ENCODE measurements at regions not wholly inside any gene's neighbourhood (a gene's known extent, or its start where the extent isn't known, plus 50 kb on each side); places are given as distances from the start of the nearest gene placed in this dataset.

DNA sequence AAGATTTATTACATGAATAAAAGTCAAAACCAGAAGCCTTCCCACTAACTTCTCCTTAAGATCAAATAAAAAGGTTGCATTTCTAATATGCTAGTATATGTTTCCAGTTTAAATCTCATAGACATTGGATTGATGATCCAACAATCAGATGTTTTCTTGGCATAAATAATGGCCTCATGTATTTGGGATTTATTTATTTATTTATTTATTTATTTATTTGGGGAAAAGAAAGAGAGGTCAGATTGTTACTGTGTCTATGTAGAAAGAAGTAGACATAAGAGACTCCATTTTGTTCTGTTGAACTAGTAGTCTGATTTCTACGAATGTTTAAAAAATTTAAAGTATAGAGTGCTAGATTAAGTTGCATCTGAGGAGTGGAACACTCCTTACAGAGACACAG is 422.4 kb downstream of the ADGRL2 start:
- no peak for DNase-seq

DNA sequence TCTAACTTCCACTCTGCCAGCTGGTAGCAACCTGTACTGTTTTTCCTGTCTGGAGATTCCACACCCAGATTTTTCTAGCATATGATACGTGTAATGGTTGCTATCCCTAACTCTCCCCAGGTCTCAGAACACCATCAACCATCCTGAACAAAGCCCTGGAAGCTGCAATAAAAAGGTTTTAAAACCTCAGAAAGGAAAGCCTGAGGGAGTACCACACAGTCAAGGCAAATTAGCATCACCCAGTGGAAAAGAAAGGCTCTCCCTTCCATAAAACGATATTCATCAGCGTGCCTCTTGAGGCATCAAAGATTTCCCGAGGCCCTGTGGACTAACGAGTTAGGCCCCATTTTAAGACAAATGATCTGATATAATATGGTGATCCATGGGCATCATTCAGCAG is 421.0 kb downstream of the ADGRL2 start:
- no peak for DNase-seq

DNA sequence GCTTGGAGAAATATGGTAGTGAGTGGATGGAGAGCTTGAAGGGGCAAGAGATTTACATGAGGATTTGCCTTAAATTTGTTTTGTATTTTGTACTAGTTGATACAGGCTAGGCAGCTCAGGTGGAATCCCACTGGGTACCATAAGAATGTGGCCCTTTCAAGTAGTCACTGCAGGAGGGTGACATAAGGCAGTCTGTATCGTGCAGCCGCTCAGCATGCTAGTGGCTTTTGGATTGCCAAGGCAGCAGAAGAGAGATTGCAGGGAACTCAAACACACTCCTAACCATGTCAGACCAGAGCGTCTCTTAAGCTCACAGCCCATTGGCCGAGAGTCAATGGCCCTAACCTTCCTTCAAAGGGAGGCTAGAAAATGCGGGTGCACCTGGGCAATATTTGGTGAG is 420.0 kb downstream of the ADGRL2 start:
- DNase-seq: no peak

DNA sequence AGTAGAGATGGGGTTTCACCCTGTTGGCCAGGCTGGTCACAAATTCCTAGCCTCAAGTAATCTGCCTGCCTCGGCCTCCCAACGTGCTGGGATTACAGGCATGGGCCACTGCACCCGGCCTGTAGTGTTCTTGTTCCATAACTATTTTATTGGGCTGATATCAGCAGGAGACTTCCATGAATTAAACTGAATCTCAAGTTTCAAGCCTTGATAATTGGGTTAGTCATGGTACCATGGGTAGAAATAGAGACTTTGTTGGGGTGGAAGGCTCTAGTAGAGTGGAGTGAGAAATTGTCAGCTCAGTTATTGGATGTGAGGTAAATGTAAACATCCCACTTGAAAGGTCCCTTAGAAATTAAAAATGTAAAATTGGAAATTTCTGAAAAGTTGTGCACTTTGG is 419.1 kb downstream of the ADGRL2 start:
- no peak for DNase-seq

DNA sequence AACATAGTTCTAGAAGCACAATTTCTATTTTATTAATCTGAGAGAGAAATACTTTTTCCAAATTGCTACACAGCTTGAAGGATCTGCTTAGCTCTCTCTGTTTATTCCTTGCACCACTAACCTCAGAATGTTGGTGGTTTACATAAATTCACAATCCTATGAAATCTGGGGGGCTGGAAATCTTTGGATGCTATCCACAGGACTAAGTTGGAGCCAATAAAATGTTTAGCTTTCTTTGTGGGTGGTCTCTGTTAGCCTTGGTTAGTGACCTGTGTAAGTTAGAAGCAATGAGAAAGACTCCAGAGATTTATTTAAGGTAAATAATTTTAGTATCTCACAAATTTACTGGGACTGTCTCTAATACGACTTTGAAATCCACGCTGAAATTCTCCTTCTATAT is 418.1 kb downstream of the ADGRL2 start:
- DNase-seq: no peak

DNA sequence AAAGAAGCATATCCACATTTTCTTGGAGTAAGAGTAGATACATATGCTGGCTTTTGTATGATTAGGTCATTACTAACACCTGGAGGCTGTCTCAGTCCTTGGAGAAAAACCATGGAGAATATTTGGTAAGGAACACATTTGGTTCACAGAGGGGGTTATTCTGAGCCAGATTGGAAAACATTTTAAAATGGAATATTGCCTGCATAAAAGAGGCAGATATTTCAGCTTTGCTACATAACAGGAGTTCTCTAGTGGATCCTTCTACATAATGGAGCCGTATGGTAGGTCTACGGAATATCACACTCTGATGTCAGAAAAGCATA is 415.1 kb downstream of the ADGRL2 start:
- DNase-seq: no peak

DNA sequence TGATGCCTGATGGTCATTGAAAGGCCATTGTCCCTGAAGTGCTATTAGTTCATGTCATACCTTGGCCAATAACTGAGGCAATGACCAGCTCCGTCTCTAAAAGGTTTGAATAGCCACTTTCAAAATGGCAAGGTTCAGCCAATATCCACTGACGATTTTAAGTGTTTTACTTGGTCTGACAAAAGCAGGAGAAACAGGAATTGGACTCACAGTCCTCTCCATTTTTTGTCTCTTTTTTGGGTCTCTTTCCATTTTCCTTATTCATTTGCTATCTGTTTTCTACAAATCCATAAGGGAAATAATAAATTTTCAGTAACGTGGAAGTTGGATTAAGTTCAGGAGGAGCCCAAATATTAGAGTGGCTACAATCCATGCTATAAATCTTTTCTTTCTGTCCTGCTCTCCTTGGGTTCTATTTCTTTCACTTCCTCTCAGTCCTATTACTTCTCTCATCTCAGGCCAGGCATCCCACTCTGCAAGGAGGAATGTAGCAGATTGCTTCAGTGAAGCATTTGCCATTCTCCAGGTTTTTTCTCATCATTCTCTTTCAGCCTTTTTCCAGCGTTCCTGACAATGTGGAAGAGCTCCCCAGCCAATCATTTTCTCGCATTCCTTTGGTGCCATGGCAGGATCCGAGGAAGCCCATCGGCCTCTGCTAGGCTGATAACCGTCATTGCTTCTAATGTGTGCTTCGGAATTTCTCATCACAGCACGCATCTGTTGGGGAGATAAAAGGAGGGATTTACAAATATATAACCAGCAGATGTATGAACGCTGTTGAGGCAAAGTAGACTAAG is 414.5 kb downstream of the ADGRL2 start:
- peak; percentile 44 for DNase-seq

DNA sequence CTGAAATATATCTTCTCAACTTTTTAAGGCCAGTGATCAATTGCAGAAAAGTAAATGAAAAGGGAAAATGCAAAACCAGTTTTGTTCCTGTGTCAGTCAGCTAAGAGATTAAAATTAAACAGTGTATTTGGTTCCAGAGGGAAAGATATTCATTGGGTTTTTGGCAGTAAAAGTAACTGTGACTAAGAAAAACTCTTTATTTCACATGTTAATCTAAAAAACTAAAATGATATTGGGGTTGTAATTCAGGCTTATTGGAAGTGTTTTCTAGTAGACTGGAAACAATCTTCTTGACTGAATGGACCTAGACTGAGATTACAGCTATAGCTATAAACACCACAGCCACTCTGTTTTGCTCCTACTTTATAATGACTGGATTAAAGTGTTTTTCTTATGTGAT is 413.9 kb downstream of the ADGRL2 start:
- no peak for DNase-seq

DNA sequence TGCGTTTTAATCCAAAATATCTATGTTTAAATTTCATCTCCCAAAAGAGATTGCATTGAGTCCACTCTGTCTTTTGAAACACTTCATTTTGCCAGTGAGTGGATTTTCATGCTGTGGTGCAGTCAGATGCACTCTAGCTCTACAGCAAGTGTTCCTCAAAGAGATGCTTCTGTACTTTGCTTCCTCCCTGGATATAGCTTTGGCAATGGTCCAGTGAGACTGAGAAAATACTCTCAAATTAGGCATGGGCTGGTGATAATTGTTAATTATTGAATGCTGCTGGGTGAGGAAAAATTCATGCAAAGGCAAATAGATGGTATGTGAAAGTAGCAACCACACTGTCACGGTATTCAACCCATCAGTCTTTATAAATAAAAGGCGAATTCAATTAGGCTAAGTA is 396.9 kb downstream of the ADGRL2 start:
- no peak for DNase-seq

DNA sequence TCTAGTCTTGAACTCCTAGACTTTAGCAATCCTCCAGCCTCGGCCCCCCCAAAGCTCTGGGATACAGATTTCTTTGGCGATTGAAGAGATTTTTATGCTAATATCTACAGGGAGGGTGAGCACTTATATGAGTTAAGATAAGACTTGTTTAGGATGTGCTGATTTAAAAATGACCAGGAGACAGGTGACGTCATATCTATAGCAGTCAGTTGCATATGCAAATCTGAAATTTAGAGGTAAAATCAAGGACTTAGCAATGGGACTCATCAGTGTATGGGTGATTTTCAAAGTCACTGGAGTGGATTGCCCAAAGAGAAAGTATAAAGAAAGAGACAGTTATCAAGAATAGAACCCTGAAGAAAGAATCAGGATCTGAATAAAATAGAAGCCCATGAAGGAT is 394.5 kb downstream of the ADGRL2 start:
- no peak for DNase-seq

DNA sequence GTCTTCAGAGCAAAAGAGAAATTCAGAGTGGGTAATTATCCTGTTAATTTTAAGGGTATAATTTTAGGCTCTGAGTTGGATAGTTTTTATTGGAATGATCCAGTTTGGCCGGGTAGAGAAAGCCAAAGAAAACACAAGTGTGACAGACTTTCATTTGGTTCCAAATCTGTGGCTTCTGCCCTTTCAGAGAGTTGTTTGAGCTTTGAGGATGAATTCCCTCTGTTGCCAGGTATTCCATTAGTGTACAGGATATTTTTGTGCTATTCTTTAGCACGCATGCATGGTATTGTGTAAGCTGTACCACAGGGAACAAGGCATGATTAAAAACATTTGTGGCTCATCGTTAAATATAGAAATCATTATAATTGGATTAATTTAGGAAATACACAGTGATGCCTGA is 384.4 kb downstream of the ADGRL2 start:
- no peak for DNase-seq

DNA sequence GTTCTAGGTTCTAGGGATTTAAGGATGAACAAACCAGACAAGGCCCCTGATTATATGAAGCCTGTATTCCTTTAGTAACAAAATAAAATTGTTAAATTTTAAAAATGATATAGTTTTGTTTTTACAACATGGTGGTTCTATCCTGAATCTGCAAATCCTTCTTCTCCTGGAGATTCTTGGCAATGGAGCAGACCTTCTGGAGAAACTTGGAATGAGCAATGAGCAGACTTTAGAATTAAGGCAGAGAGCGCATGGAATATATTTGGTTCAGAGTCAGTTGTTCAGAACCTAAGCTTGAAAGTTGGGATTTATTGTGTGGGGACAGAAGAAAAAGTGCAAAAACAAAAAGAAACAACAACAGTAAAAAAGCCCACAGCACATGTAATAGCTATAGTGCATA is 381.1 kb downstream of the ADGRL2 start:
- DNase-seq: no peak

DNA sequence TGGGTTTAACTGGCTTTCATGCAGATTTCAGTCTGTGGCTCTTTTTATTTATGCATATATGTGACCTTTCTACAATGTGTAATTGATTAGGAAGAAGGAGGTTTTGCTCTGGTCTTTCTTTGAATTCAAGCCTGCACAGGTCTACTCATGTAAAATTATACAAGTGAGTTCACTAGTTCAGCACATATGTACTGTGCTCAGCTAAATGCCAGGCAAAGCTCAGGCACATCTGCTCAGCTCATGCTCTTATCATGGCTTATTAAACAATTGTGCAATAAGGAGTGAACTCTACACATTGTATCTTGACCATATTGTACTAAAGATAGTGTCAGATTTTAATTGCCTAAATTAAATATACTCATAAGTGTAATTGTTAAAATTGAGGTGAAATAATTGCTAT is 378.4 kb downstream of the ADGRL2 start:
- DNase-seq: no peak

DNA sequence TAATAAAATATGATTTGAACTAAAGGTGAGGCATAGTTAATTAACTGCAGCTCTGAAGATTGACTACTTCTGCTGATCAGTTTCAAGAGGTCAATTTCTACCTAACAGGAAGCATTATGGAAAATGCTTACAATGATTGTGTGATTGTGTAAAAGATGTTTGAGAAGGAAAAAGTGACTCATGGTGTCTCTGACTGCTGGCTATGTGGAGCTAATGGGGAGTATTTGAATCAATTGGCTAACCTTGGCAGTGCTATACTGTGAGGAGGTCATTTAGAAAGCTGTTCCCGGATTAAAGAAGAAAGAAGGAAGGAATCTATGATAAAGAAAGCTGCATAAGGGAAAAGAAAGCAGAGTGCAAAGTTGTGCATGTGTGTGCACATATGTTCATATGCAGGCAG is 376.5 kb downstream of the ADGRL2 start:
- peak; percentile 35 for DNase-seq

DNA sequence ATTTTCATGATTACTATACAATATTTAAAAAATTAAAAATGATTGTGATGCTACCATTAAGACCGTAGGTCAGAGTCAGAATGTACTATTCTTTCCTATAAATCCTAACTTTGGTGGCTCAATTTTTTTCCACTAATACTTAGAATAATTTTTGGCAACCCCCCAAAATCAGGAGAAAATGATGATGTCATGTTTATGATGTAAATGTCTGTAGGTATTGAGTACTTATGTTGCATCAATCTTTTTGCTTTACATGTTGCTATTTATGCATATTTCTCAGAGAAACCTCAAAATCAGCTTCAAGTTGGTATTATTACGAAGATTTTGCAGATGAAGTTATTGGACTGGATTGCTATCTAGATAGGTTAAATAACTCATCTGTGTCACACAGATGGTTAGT is 371.2 kb downstream of the ADGRL2 start:
- no peak for DNase-seq

DNA sequence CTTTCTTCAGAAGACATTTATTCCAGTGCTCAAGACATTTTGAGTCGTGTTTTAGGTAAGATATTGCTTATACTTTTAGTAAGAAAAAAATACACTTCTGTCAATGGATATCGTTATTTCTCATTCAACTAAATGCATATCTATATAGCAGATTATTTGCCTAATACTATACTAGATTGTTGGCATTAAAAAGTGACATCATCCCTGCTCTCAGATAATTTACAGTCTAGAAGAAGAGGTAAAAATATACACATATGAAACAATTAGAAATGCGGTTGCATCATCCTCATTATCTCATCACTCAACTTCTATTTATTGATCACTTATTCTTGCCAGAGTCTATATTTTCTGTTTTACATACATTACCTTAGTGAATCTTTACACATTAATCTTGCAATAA is 367.7 kb downstream of the ADGRL2 start:
- no peak for DNase-seq

DNA sequence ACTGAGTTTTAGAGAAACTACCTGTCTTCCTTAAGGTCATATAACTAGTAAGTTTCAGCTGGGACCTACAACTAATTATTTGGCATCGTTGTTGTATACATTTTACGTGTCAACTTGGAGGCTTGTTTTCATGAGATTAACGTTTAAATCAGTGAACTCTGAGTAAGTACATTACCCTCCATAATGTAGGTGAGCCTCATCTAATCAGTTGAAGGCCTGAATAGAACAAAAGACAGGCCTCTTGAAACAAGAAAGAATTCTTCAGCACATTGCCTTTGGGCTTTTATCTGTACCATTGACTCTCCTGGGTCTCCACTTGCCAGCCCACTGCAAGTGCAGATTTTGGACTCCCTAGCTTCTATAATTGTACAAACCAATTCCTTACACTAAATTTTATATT is 364.6 kb downstream of the ADGRL2 start:
- no peak for DNase-seq

DNA sequence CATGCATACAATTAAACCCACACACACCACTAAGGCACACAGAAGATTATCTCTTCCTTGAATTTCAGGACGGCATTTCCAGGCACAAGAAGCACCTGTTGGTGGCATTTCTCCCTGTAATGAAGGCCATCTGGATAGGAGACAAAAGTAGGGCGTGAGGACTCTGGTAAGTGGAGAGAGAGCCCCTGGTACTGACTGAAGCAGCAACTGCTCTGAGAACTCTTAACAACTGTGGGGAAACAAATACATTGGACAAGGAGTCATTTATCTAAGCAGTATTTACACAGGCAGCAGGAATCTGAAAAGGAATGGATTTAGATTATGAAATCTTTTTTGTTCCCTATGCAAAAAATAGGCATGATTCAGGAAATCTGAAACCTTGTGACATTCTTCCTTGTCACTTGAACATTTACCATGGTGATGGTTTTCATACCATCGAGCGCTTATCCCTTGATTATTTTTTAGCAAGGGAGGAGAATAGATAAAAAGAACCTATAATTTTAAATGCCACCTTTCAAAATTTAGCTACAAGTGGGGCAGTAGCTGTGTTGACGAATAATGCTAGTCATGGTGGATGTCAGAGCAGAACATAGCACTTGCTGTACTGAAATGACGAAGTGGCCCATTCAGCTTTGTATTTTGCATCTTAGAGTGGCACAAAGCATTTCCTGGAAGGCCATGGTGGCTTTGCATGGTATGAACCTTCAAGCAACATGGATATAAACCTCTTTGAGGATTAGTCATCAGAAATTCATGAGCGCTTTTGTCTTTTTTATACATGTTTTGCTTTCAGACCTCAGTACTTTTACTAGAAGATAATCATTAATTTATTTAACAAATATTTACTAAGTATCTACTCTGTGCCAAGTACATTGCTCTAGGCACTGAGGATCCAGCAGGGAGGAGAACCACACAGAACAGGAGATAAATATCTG is 362.0 kb downstream of the ADGRL2 start:
- no peak for DNase-seq

DNA sequence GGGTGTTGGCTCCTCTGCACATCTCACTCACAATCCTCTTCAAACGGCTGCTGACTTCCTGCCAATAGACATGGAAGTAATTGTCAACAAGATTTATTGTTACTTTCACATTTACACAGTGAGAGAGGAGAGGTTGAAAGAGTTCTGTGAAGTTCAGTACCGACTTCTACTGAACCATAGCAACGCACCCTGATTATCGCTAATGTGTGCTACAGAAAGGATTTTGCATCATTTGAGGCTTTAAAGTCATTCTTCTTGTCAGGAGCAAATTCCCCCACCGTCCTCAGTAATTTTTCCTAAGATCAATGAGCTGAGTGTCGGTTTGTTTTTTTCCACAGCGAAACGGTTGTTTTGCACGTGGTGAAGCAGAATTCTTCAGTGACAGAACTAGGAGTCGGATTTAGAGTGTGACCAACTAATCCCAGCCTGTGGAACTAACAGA is 361.0 kb downstream of the ADGRL2 start:
- DNase-seq: peak; percentile 81

DNA sequence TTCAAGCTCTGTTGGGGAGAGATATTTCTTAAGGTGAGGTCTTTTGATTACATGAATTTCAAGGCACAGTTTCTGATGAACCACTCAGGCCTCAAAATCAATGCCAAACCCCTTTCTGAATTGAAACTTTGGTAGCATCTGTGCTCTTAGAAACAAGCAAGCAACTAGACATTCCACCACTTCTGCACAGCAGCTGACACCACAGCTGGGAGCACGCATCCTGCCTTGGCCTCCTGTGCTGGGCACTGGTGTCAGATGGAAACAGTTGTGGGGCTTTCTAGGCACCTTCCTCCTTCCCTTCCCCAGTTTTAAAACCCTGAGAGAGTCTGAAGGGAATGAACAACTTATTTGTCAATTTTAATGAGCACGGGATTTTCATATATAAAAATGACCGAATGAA is 360.2 kb downstream of the ADGRL2 start:
- peak; percentile 14 for DNase-seq

DNA sequence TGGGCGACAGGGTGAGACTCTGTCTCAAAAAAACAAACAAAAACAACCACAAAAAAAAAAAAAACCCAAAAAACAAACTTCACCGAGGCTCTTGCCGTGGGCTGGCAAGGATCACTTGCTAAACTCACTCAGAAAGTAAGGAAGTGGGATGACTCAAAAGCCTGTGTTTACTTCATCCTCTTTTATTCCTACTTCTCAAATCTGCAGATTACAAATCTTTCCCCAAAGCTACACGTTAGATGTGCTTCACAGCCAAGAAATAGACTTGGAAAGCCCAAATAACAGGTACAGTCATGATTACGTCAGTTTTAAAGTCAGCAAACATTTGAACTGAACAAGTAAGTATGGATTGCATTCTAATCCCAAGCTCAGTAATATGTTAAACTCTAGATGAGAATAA is 359.3 kb downstream of the ADGRL2 start:
- peak; percentile 70 for DNase-seq

DNA sequence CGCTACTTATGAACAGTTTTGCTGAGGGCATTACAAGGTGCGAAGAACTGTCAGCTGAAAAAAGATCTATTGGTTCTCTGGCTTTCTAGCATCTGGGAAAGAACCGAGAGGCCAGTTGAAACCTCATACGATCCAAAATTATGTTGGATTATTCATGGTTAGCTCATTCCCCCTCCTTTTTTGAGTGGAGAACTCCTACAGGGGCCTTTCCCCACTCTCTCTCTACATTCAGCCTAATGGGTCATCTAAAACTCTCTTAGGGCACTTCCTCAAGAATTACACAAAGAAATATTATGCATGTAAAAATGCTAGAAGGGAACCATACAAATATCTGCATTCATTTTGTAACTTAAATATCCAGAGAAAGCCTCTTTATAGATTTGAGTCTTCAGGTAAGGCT is 358.2 kb downstream of the ADGRL2 start:
- DNase-seq: no peak

DNA sequence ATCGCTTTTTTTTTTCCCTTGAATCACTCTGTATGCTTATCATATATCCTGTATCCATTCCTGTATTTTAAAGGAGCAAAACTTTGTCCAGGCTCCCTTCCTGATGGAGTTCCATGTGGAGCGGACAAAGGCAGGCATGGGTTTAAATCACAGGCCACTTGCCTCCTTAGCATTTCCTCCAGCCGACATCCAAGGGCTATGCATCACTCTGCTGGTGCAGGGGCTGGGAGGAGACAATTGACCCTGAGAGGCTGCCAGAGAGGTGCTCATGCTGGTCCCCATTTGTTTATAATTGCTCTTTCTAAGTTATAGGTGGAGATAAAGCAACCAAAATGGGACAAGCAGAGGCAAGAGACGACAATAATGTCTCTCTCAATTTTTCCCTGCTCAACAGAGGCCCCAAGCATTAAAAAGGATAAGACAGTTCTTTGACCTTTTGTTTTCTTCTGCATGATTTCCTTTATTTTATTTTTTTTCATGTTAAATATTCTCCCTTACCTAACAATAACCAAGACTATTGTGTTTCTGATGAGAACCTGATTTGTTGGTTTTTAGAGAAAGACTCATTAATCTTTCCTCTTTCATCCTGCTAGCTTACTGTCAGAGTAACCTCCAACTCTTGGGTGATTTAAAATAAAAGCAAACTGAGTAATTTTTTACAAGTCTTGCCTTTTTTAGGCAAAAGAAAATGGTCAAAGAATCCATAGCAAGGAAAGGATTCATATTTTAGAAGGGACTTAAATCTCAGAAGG is 353.7 kb downstream of the ADGRL2 start:
- DNase-seq: no peak

DNA sequence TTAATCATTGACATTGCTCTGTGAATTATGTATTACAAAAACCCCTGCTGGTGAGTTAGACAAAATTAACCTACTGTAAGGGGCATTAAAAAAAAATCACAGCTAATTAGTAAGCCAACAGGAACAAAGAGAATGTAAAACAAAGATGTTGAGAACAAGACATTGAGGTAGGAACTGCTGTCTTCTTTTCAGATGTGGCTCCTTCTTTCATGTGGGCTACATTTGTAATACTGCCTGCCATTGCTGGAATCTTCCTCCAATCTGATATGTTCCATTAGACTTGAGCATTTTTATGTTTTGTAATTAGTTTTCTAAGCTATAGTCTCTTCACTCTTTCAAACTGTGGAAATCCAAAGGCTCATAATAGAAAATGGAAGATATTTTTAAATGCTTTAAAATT is 353.0 kb downstream of the ADGRL2 start:
- DNase-seq: no peak

Measured in MV-4-11 (cell line).